PC-3 (cell line): ENCODE measurements at regions not wholly inside any gene's neighbourhood (a gene's known extent, or its start where the extent isn't known, plus 50 kb on each side); places are given as distances from the start of the nearest gene placed in this dataset.
"Not testable (repeated sequence)": the region's sequence is repeated elsewhere in the genome, so short reads cannot be mapped to it uniquely, and the experiment has no call there.

Experiments used
- CTCF ChIP-seq: fragments of 300-600 bp; sonication (generic); conservative IDR thresholded peaks from 2 replicates; pipeline ENCODE4 v1.5.1; 2017; ENCODE audit warnings: antibody characterized with exemption, low read depth, mild to moderate bottlenecking, low read length
- EZH2 ChIP-seq: fragments of 300-600 bp; sonication (generic); IDR thresholded peaks from one replicate; pipeline ENCODE4 v1.6.1; 2017; ENCODE audit warnings: antibody characterized with exemption, mild to moderate bottlenecking, low read length; ENCODE audit not compliant: unreplicated experiment

GRCh38 chr21:5086416-5086815, 5435.0 kb upstream of the TPTE start:
- TF ChIP-seq CTCF, EZH2: not testable (repeated sequence)
